Activated CD4-positive, alpha-beta T cell treated with anti-CD3 and anti-CD28 coated beads, Interleukin-2, amount 10 ng/mL, durations not matched to agents 7 days and 5 days (primary cell): ENCODE measurements at regions not wholly inside any gene's neighbourhood (a gene's known extent, or its start where the extent isn't known, plus 50 kb on each side); places are given as distances from the start of the nearest gene placed in this dataset.

Source experiments
- CTCF ChIA-PET: fragments of 350-600 bp; sonication (Branson Sonifier 250); formaldehyde crosslinking; loops from one replicate; lab custom pipeline; 2021; ENCODE audit warnings: antibody characterized with exemption; lab: Charles Lee
- POLR2A ChIA-PET: fragments of 350-600 bp; sonication (Branson Sonifier 250); formaldehyde crosslinking; loops from one replicate; lab custom pipeline; 2021; ENCODE audit warnings: antibody characterized with exemption; lab: Charles Lee
- DNase-seq: peaks from one replicate; pipeline ENCODE4 v3.0.0-alpha.2; 2020
- H3K27ac Mint-ChIP-seq: one replicate; pipeline ENCODE4 v1.8.0; 2021; ENCODE audit warnings: mild to moderate bottlenecking, moderate library complexity, mixed read lengths
- H3K27me3 Mint-ChIP-seq: one replicate; pipeline ENCODE4 v1.8.0; 2021; ENCODE audit warnings: mixed read lengths
- H3K36me3 Mint-ChIP-seq: one replicate; pipeline ENCODE4 v1.8.0; 2021; ENCODE audit warnings: low read depth, mixed read lengths
- H3K4me1 Mint-ChIP-seq: one replicate; pipeline ENCODE4 v1.8.0; 2021; ENCODE audit warnings: mixed read lengths
- H3K4me3 Mint-ChIP-seq: one replicate; pipeline ENCODE4 v1.8.0; 2021; ENCODE audit warnings: mild to moderate bottlenecking, moderate library complexity, mixed read lengths
- H3K9me3 Mint-ChIP-seq: one replicate; pipeline ENCODE4 v1.8.0; 2021; ENCODE audit warnings: mixed read lengths

- CTCF ChIA-PET: no interaction called here
Observed at GRCh38 chr13:61188057-61188456, 227.6 kb downstream of the PCDH20 start.

GRCh38 chr13:61187471-61187870, 228.2 kb downstream of the PCDH20 start:
- no peak overlapping the region for H3K4me3 Mint-ChIP-seq
- no peak for DNase-seq
- ChIA-PET CTCF (no interaction called here), POLR2A (no interaction called here)
- H3K27ac Mint-ChIP-seq: no peak overlapping the region
- H3K27me3 Mint-ChIP-seq: no peaks in the 10 kb centered on the region
- peaks cover 4% of the 10 kb centered on the region for H3K9me3 Mint-ChIP-seq
- H3K4me1 Mint-ChIP-seq: no peaks in the 10 kb centered on the region
- no peaks in the 10 kb centered on the region for H3K36me3 Mint-ChIP-seq

More at GRCh38 chr13:61188057-61188456, 227.6 kb downstream of the PCDH20 start:
- no peak for DNase-seq
- H3K4me1 Mint-ChIP-seq: no peaks in the 10 kb centered on the region
- no peaks in the 10 kb centered on the region for H3K36me3 Mint-ChIP-seq
- no peaks in the 10 kb centered on the region for H3K27me3 Mint-ChIP-seq
- no peak overlapping the region for H3K27ac Mint-ChIP-seq
- peaks cover 4% of the 10 kb centered on the region for H3K9me3 Mint-ChIP-seq
- H3K4me3 Mint-ChIP-seq: no peak overlapping the region
- POLR2A ChIA-PET: no interaction called here

GRCh38 chr13:61183670-61184069, 232.0 kb downstream of the PCDH20 start:
- Mint-ChIP-seq H3K9me3 (peaks cover 4% of the 10 kb centered on the region), H3K27me3 (no peaks in the 10 kb centered on the region), H3K27ac (no peak overlapping the region), H3K4me1 (no peaks in the 10 kb centered on the region), H3K36me3 (no peaks in the 10 kb centered on the region), H3K4me3 (no peak overlapping the region)
- ChIA-PET CTCF (no interaction called here), POLR2A (no interaction called here)
- no peak for DNase-seq

- Mint-ChIP-seq H3K4me3 (no peak overlapping the region), H3K36me3 (no peaks in the 10 kb centered on the region)
- CTCF ChIA-PET: no interaction called here
Observed at GRCh38 chr13:61180234-61180633, 235.4 kb downstream of the PCDH20 start.

GRCh38 chr13:61179741-61180140, 235.9 kb downstream of the PCDH20 start:
- Mint-ChIP-seq H3K9me3 (no peaks in the 10 kb centered on the region), H3K27me3 (no peaks in the 10 kb centered on the region), H3K4me3 (no peak overlapping the region), H3K36me3 (no peaks in the 10 kb centered on the region), H3K4me1 (no peaks in the 10 kb centered on the region), H3K27ac (no peak overlapping the region)
- ChIA-PET POLR2A (no interaction called here), CTCF (no interaction called here)
- no peak for DNase-seq

More at GRCh38 chr13:61180234-61180633, 235.4 kb downstream of the PCDH20 start:
- POLR2A ChIA-PET: no interaction called here
- no peaks in the 10 kb centered on the region for H3K9me3 Mint-ChIP-seq
- H3K27ac Mint-ChIP-seq: no peak overlapping the region
- no peaks in the 10 kb centered on the region for H3K4me1 Mint-ChIP-seq
- no peak for DNase-seq
- H3K27me3 Mint-ChIP-seq: no peaks in the 10 kb centered on the region

- Mint-ChIP-seq H3K36me3 (no peaks in the 10 kb centered on the region), H3K27ac (no peak overlapping the region), H3K9me3 (no peaks in the 10 kb centered on the region), H3K4me3 (no peak overlapping the region), H3K27me3 (no peaks in the 10 kb centered on the region), H3K4me1 (no peaks in the 10 kb centered on the region)
- ChIA-PET CTCF (interaction anchor here (0.6 kb wide), 1 partner anchor 1649 kb away, joined by 5 read pairs; no protein-coding TSS in a partner anchor), POLR2A (no interaction called here)
- DNase-seq: no peak
Observed at GRCh38 chr13:61170856-61171255, 244.8 kb downstream of the PCDH20 start.

- no peaks in the 10 kb centered on the region for H3K27me3 Mint-ChIP-seq
- H3K4me3 Mint-ChIP-seq: no peak overlapping the region
- H3K36me3 Mint-ChIP-seq: no peaks in the 10 kb centered on the region
- no peaks in the 10 kb centered on the region for H3K4me1 Mint-ChIP-seq
- CTCF ChIA-PET: no interaction called here
- peaks cover 2% of the 10 kb centered on the region for H3K9me3 Mint-ChIP-seq
- no peak for DNase-seq
- POLR2A ChIA-PET: no interaction called here
- no peak overlapping the region for H3K27ac Mint-ChIP-seq
Observed at GRCh38 chr13:61162636-61163035, 253.0 kb downstream of the PCDH20 start.

GRCh38 chr13:61162106-61162505, 253.5 kb downstream of the PCDH20 start:
- no peak overlapping the region for H3K27ac Mint-ChIP-seq
- no peaks in the 10 kb centered on the region for H3K27me3 Mint-ChIP-seq
- CTCF ChIA-PET: no interaction called here
- POLR2A ChIA-PET: no interaction called here
- peaks cover 2% of the 10 kb centered on the region for H3K9me3 Mint-ChIP-seq
- no peaks in the 10 kb centered on the region for H3K36me3 Mint-ChIP-seq
- no peak for DNase-seq
- no peak overlapping the region for H3K4me3 Mint-ChIP-seq
- H3K4me1 Mint-ChIP-seq: no peaks in the 10 kb centered on the region

GRCh38 chr13:61156753-61157152, 258.9 kb downstream of the PCDH20 start:
- Mint-ChIP-seq H3K4me3 (no peak overlapping the region), H3K27me3 (no peaks in the 10 kb centered on the region), H3K36me3 (no peaks in the 10 kb centered on the region), H3K27ac (no peak overlapping the region), H3K9me3 (no peaks in the 10 kb centered on the region), H3K4me1 (no peaks in the 10 kb centered on the region)
- ChIA-PET CTCF (no interaction called here), POLR2A (no interaction called here)
- DNase-seq: no peak

- POLR2A ChIA-PET: no interaction called here
- H3K4me3 Mint-ChIP-seq: no peak overlapping the region
Observed at GRCh38 chr13:61151062-61151461, 264.6 kb downstream of the PCDH20 start.

GRCh38 chr13:61149331-61149730, 266.3 kb downstream of the PCDH20 start:
- DNase-seq: no peak
- Mint-ChIP-seq H3K9me3 (peaks cover 8% of the 10 kb centered on the region), H3K27me3 (no peaks in the 10 kb centered on the region), H3K4me3 (no peak overlapping the region), H3K27ac (no peak overlapping the region), H3K36me3 (no peaks in the 10 kb centered on the region), H3K4me1 (no peaks in the 10 kb centered on the region)
- ChIA-PET POLR2A (no interaction called here), CTCF (no interaction called here)

More at GRCh38 chr13:61151062-61151461, 264.6 kb downstream of the PCDH20 start:
- Mint-ChIP-seq H3K9me3 (peaks cover 2% of the 10 kb centered on the region), H3K27ac (no peak overlapping the region), H3K36me3 (no peaks in the 10 kb centered on the region), H3K27me3 (no peaks in the 10 kb centered on the region), H3K4me1 (no peaks in the 10 kb centered on the region)
- CTCF ChIA-PET: no interaction called here
- no peak for DNase-seq

- CTCF ChIA-PET: no interaction called here
Observed at GRCh38 chr13:61148691-61149315, 266.8 kb downstream of the PCDH20 start.

GRCh38 chr13:61148211-61148610, 267.4 kb downstream of the PCDH20 start:
- no peak for DNase-seq
- Mint-ChIP-seq H3K9me3 (peaks cover 11% of the 10 kb centered on the region), H3K36me3 (no peaks in the 10 kb centered on the region), H3K27ac (no peak overlapping the region), H3K27me3 (no peaks in the 10 kb centered on the region), H3K4me1 (no peaks in the 10 kb centered on the region), H3K4me3 (no peak overlapping the region)
- CTCF ChIA-PET: no interaction called here
- POLR2A ChIA-PET: no interaction called here

More at GRCh38 chr13:61148691-61149315, 266.8 kb downstream of the PCDH20 start:
- Mint-ChIP-seq H3K9me3 (peaks cover 9% of the 10 kb centered on the region), H3K27me3 (no peaks in the 10 kb centered on the region), H3K27ac (no peak overlapping the region), H3K4me1 (no peaks in the 10 kb centered on the region), H3K4me3 (no peak overlapping the region), H3K36me3 (no peaks in the 10 kb centered on the region)
- POLR2A ChIA-PET: no interaction called here
- no peak for DNase-seq

GRCh38 chr13:61146571-61146970, 269.1 kb downstream of the PCDH20 start:
- ChIA-PET CTCF (no interaction called here), POLR2A (no interaction called here)
- no peak for DNase-seq
- Mint-ChIP-seq H3K4me3 (no peak overlapping the region), H3K9me3 (peaks cover 11% of the 10 kb centered on the region), H3K27ac (no peak overlapping the region), H3K36me3 (no peaks in the 10 kb centered on the region), H3K27me3 (no peaks in the 10 kb centered on the region), H3K4me1 (no peaks in the 10 kb centered on the region)
